H9 (cell line): ENCODE measurements at regions not wholly inside any gene's neighbourhood (a gene's known extent, or its start where the extent isn't known, plus 50 kb on each side); places are given as distances from the start of the nearest gene placed in this dataset.

Source experiments
- DNase-seq: peaks from one replicate; pipeline ENCODE4 v3.0.0-alpha.2; 2017
- H2AFZ ChIP-seq: one replicate; pipeline ENCODE4 v1.6.1; 2013; ENCODE audit warnings: mild to moderate bottlenecking, low read length, control low read depth, moderate library complexity
- H2AK5ac ChIP-seq: 2 replicates; pipeline ENCODE4 v1.6.1; 2013; ENCODE audit warnings: low read length, control low read depth, mixed read lengths; ENCODE audit not compliant: insufficient read length
- H2BK120ac ChIP-seq: one replicate; pipeline ENCODE4 v1.6.1; 2013; ENCODE audit warnings: low read depth, mild to moderate bottlenecking, low read length, control low read depth, inconsistent platforms; ENCODE audit not compliant: poor library complexity, severe bottlenecking
- H2BK12ac ChIP-seq: 2 replicates; pipeline ENCODE4 v1.6.1; 2013; ENCODE audit warnings: low read length, control low read depth, mixed read lengths, low read depth; ENCODE audit not compliant: insufficient read length
- H2BK15ac ChIP-seq: 2 replicates; pipeline ENCODE4 v1.6.1; 2013; ENCODE audit warnings: low read depth, low read length, control low read depth
- H2BK20ac ChIP-seq: one replicate; pipeline ENCODE4 v1.6.1; 2013; ENCODE audit warnings: low read depth, mild to moderate bottlenecking, low read length, control low read depth, inconsistent platforms; ENCODE audit not compliant: poor library complexity, severe bottlenecking
- H2BK5ac ChIP-seq: 2 replicates; pipeline ENCODE4 v1.6.1; 2013; ENCODE audit warnings: low read length, control low read depth, mixed read lengths; ENCODE audit not compliant: insufficient read length
- H3K14ac ChIP-seq: 2 replicates; pipeline ENCODE4 v1.6.1; 2013; ENCODE audit warnings: low read length, control low read depth; ENCODE audit not compliant: insufficient read depth
- H3K18ac ChIP-seq: 2 replicates; pipeline ENCODE4 v1.6.1; 2013; ENCODE audit warnings: low read depth, mild to moderate bottlenecking, mixed read lengths, low read length, control low read depth; ENCODE audit not compliant: insufficient read length
- H3K23ac ChIP-seq: 2 replicates; pipeline ENCODE4 v1.6.1; 2013; ENCODE audit warnings: low read length, control low read depth, mixed read lengths, low read depth; ENCODE audit not compliant: insufficient read length
- H3K23me2 ChIP-seq: 2 replicates; pipeline ENCODE4 v1.6.1; 2013; ENCODE audit warnings: low read depth, mild to moderate bottlenecking, mixed read lengths, low read length, control low read depth; ENCODE audit not compliant: insufficient read length, poor library complexity, severe bottlenecking
- H3K27ac ChIP-seq: 2 replicates; pipeline ENCODE4 v1.5.1; 2013; ENCODE audit warnings: low read length, control low read depth, mixed read lengths, low read depth; ENCODE audit not compliant: insufficient read length
- H3K27me3 ChIP-seq: 2 replicates; pipeline ENCODE4 v1.6.1; 2013; ENCODE audit warnings: low read length, control low read depth, inconsistent platforms; ENCODE audit not compliant: insufficient read depth
- H3K4ac ChIP-seq: 2 replicates; pipeline ENCODE4 v1.6.1; 2013; ENCODE audit warnings: low read depth, mild to moderate bottlenecking, control low read depth, inconsistent platforms, low read length, moderate library complexity
- H3K4me1 ChIP-seq: 2 replicates; pipeline ENCODE4 v1.6.1; 2013; ENCODE audit warnings: low read length, control low read depth, inconsistent platforms; ENCODE audit not compliant: insufficient read depth
- H3K4me2 ChIP-seq: 2 replicates; pipeline ENCODE4 v1.6.1; 2013; ENCODE audit warnings: low read length, control low read depth, mixed read lengths; ENCODE audit not compliant: insufficient read length, insufficient read depth
- H3K56ac ChIP-seq: 2 replicates; pipeline ENCODE4 v1.6.1; 2013; ENCODE audit warnings: low read depth, mild to moderate bottlenecking, mixed read lengths, low read length, control low read depth; ENCODE audit not compliant: insufficient read length
- H3K79me1 ChIP-seq: 2 replicates; pipeline ENCODE4 v1.6.1; 2013; ENCODE audit warnings: low read depth, mild to moderate bottlenecking, moderate library complexity, low read length, control low read depth, inconsistent platforms; ENCODE audit not compliant: insufficient read depth, poor library complexity, severe bottlenecking
- H3K79me2 ChIP-seq: 2 replicates; pipeline ENCODE4 v1.6.1; 2013; ENCODE audit warnings: low read length, control low read depth, inconsistent platforms; ENCODE audit not compliant: insufficient read depth
- H3K9ac ChIP-seq: 2 replicates; pipeline ENCODE4 v1.6.1; 2013; ENCODE audit warnings: low read length, control low read depth, mixed read lengths; ENCODE audit not compliant: insufficient read length; ENCODE audit errors: extremely low read depth
- H3K9me3 ChIP-seq: one replicate; pipeline ENCODE4 v1.6.1; 2013; ENCODE audit warnings: low read depth, low read length, inconsistent platforms; ENCODE audit not compliant: control insufficient read depth
- H3T11ph ChIP-seq: one replicate; pipeline ENCODE4 v1.6.1; 2013; ENCODE audit warnings: mild to moderate bottlenecking, low read length, control low read depth, inconsistent platforms
- H4K20me1 ChIP-seq: one replicate; pipeline ENCODE4 v1.6.1; 2013; ENCODE audit not compliant: control insufficient read depth, insufficient read length, insufficient read depth
- H4K5ac ChIP-seq: 2 replicates; pipeline ENCODE4 v1.6.1; 2013; ENCODE audit warnings: low read depth, mild to moderate bottlenecking, mixed read lengths, low read length, control low read depth; ENCODE audit not compliant: insufficient read length
- H4K8ac ChIP-seq: replicated peaks from 2 replicates; pipeline ENCODE4 v1.6.1; 2013; ENCODE audit warnings: low read length, control low read depth, mixed read lengths, low read depth; ENCODE audit not compliant: insufficient read length
- H4K91ac ChIP-seq: 2 replicates; pipeline ENCODE4 v1.6.1; 2013; ENCODE audit warnings: low read depth, mild to moderate bottlenecking, moderate library complexity, mixed read lengths, low read length, control low read depth; ENCODE audit not compliant: insufficient read length
- H3K27ac Mint-ChIP-seq, 3 experiments: 2 replicates in 2 of 3; 3 replicates in 1 of 3; pipeline ENCODE4 v1.8.0; 2020 to 2021; ENCODE audit warnings: mixed read lengths in 3 of 3, mild to moderate bottlenecking in 1 of 3, moderate library complexity in 1 of 3
- H3K27me3 Mint-ChIP-seq: 2 replicates; pipeline ENCODE4 v1.8.0; 2021; ENCODE audit warnings: low read depth, mild to moderate bottlenecking, moderate library complexity, mixed read lengths
- H3K36me3 Mint-ChIP-seq, 3 experiments: 2 replicates in 2 of 3; 3 replicates in 1 of 3; pipeline ENCODE4 v1.8.0; 2020 to 2021; ENCODE audit warnings: low read depth in 3 of 3, mixed read lengths in 3 of 3; ENCODE audit not compliant: insufficient read depth in 1 of 3
- H3K4me1 Mint-ChIP-seq, 2 experiments: 2 replicates each; pipeline ENCODE4 v1.8.0; 2020; ENCODE audit warnings: mixed read lengths in 2 of 2
- H3K4me3 Mint-ChIP-seq, 2 experiments: 2 replicates in 1 of 2; 3 replicates in 1 of 2; pipeline ENCODE4 v1.8.0; 2020 to 2021; ENCODE audit warnings: mild to moderate bottlenecking in 2 of 2, mixed read lengths in 2 of 2, moderate library complexity in 1 of 2
- H3K9me3 Mint-ChIP-seq, 2 experiments: 2 replicates in 1 of 2; 3 replicates in 1 of 2; pipeline ENCODE4 v1.8.0; 2020; ENCODE audit warnings: mild to moderate bottlenecking in 2 of 2, mixed read lengths in 2 of 2, moderate library complexity in 1 of 2
- WGBS: extraction: QIAGEN DNeasy Blood & Tissue Kit; methylation state at CpG from one replicate; pipeline ENCODE4 v1.1.7; 2013; ENCODE audit warnings: missing lambda C conversion rate, low lambda C conversion rate, mixed read lengths; ENCODE audit not compliant: insufficient read length; ENCODE audit errors: extremely low coverage; 5-methylcytosine and 5-hydroxymethylcytosine counted together
- TF ChIP-seq, protein P1 (sequence below): fragments of 200-600 bp; sonication (generic); conservative IDR thresholded peaks from 3 replicates; pipeline ENCODE4 v1.8.0; 2021; ENCODE audit warnings: antibody characterized with exemption, mild to moderate bottlenecking

DNA sequence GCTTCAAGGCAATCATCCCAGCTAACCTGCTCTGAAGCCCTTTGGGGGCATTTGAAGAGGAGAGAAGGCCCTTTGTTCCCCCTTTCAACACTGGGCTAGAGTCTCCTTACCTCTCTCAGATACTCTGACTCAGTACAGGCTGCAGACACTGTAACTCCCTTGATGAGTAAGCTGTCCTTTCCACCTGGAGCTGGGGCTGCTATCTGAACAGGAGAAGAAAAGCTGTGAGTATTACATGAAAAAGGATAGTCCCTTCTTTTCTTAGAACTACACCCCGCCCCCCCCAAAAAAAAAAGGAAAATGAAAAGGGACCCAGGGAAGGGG, 186.6 kb upstream of the PLEKHG7 start:
- no peak overlapping the region for H3K18ac ChIP-seq
- H2BK20ac ChIP-seq: no peak overlapping the region
- no peaks in the 10 kb centered on the region for H4K20me1 ChIP-seq
- DNase-seq: no peak
- H3K23me2 ChIP-seq: no peaks in the 10 kb centered on the region
- no peak overlapping the region for H2BK12ac ChIP-seq
- H3K56ac ChIP-seq: no peak overlapping the region
- no peaks in the 10 kb centered on the region; a peak in 2 of 4 replicates for H3K4me1 Mint-ChIP-seq
- H4K91ac ChIP-seq: no peak overlapping the region
- H2AK5ac ChIP-seq: no peak overlapping the region
- no peak overlapping the region for H3K4ac ChIP-seq
- H4K8ac ChIP-seq: no peak overlapping the region
- no peak overlapping the region for H3K4me2 ChIP-seq
- H3K9me3 Mint-ChIP-seq: no peaks in the 10 kb centered on the region
- H3K14ac ChIP-seq: no peak overlapping the region
- TF ChIP-seq, protein P1, sequence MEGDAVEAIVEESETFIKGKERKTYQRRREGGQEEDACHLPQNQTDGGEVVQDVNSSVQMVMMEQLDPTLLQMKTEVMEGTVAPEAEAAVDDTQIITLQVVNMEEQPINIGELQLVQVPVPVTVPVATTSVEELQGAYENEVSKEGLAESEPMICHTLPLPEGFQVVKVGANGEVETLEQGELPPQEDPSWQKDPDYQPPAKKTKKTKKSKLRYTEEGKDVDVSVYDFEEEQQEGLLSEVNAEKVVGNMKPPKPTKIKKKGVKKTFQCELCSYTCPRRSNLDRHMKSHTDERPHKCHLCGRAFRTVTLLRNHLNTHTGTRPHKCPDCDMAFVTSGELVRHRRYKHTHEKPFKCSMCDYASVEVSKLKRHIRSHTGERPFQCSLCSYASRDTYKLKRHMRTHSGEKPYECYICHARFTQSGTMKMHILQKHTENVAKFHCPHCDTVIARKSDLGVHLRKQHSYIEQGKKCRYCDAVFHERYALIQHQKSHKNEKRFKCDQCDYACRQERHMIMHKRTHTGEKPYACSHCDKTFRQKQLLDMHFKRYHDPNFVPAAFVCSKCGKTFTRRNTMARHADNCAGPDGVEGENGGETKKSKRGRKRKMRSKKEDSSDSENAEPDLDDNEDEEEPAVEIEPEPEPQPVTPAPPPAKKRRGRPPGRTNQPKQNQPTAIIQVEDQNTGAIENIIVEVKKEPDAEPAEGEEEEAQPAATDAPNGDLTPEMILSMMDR: no peak
- no peak overlapping the region for H3K27ac ChIP-seq
- no peak overlapping the region for H2BK5ac ChIP-seq
- no peak overlapping the region for H3K4me3 Mint-ChIP-seq
- no peaks in the 10 kb centered on the region for H3K27me3 ChIP-seq
- H2BK120ac ChIP-seq: no peak overlapping the region
- no CpG with 5 or more reads among the region's 1 CpG for WGBS
- H3K36me3 Mint-ChIP-seq: no peaks in the 10 kb centered on the region
- no peak overlapping the region for H3K23ac ChIP-seq
- H3K79me1 ChIP-seq: no peaks in the 10 kb centered on the region
- H3K79me2 ChIP-seq: no peaks in the 10 kb centered on the region
- no peak overlapping the region for H3K9ac ChIP-seq
- no peak overlapping the region for H3T11ph ChIP-seq
- H3K27me3 Mint-ChIP-seq: no peaks in the 10 kb centered on the region
- H4K5ac ChIP-seq: no peak overlapping the region
- H3K4me1 ChIP-seq: no peaks in the 10 kb centered on the region
- H2AFZ ChIP-seq: no peak overlapping the region
- H3K9me3 ChIP-seq: no peaks in the 10 kb centered on the region
- no peak overlapping the region for H3K27ac Mint-ChIP-seq
- H2BK15ac ChIP-seq: no peak overlapping the region
